ENCODE measurements at regions not wholly inside any gene's neighbourhood (a gene's known extent, or its start where the extent isn't known, plus 50 kb on each side); places are given as distances from the start of the nearest gene placed in this dataset.

DNA sequence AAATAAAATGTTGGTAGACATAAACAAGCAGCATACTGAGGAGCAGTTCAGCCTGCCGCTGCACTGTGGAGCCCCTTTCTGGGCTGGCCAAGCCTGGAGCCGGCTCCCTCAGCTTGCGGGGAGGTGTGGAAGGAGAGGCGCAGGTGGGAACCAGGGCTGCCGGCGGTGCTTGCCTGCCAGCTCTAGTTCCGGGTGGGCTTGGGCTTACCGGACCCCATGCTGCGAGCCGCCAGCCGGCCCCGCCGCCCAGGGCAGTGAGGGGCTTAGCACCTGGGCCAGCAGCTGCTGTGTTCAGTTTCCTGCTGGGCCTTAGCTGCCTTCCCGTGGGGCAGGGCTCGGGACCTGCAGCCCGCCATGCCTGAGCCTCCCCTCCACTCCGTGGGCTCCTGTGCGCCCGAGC, 672.9 kb upstream of the POM121L12 start:
- no peak overlapping the region for H3K27ac ChIP-seq
- no peak for TF ChIP-seq POLR2A (IDR thresholded peaks at IDR 0.05)
- TF ChIP-seq CTCF (IDR thresholded peaks at IDR 0.05), result no peak
- intact Hi-C loops (cut with DNase I; ENCODE audit: low total_unique reads), result no loop called here

DNA sequence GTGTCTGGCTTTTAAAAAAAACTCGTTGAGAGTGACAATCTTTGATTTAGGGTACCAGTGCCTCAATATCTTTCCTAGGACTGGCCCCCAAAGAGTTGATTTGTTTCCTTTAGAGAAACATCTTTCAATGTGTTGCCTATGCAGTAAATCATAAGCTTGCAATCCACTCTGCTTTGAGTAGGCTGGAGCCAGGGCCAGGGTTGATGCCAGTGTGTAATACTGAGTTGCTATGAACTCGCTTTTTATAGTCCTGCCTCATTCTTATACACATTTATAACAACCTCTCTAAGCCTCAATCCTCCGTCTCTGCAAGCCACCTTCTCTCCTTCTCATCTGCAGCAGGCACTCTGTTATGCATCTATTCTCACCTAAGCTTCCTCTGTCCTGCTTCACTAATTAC, 674.9 kb upstream of the POM121L12 start:
- 74 to 78% methylated on average over 3 of the region's 3 CpGs for WGBS, 2 donors
- H3K36me3 ChIP-seq (ENCODE audit: low read depth, missing control alignments), result no peaks in the 10 kb centered on the region
- TF ChIP-seq CTCF (IDR thresholded peaks at IDR 0.05) (no peak), POLR2A (IDR thresholded peaks at IDR 0.05) (no peak)
- intact Hi-C loops (cut with DNase I; ENCODE audit: low total_unique reads), result no loop called here
- H3K27me3 ChIP-seq, result no peaks in the 10 kb centered on the region
- H3K9me3 ChIP-seq, result no peaks in the 10 kb centered on the region
- no peaks in the 10 kb centered on the region for H3K4me1 ChIP-seq
- DNase-seq, result no peak
- no peak overlapping the region for H3K27ac ChIP-seq
- H3K4me3 ChIP-seq, result no peak overlapping the region

More for the DNA sequence above, 672.9 kb upstream of the POM121L12 start:
- 62 to 76% methylated on average over 19 of the region's 19 CpGs for WGBS, 2 donors
- peak; percentile 16 for DNase-seq
- no peaks in the 10 kb centered on the region for H3K27me3 ChIP-seq
- H3K4me1 ChIP-seq, result no peaks in the 10 kb centered on the region
- H3K36me3 ChIP-seq (ENCODE audit: low read depth, missing control alignments), result no peaks in the 10 kb centered on the region
- no peaks in the 10 kb centered on the region for H3K9me3 ChIP-seq
- H3K4me3 ChIP-seq, result peak overlapping the region in 1 of 2 donors; percentile 15

- 81 to 82% methylated on average over 3 of the region's 3 CpGs for WGBS, 2 donors
- no peak for DNase-seq
- Histone ChIP-seq H3K4me3 (no peak overlapping the region), H3K27ac (no peak overlapping the region), H3K4me1 (no peaks in the 10 kb centered on the region), H3K36me3 (ENCODE audit: low read depth, missing control alignments) (no peaks in the 10 kb centered on the region), H3K9me3 (no peaks in the 10 kb centered on the region), H3K27me3 (no peaks in the 10 kb centered on the region)
- TF ChIP-seq CTCF (IDR thresholded peaks at IDR 0.05), result no peak
- TF ChIP-seq POLR2A (IDR thresholded peaks at IDR 0.05), result no peak
- intact Hi-C loops (cut with DNase I; ENCODE audit: low total_unique reads), result no loop called here
Measured at GRCh38 chr7:52355053-52355452, 680.4 kb upstream of the POM121L12 start.

DNA sequence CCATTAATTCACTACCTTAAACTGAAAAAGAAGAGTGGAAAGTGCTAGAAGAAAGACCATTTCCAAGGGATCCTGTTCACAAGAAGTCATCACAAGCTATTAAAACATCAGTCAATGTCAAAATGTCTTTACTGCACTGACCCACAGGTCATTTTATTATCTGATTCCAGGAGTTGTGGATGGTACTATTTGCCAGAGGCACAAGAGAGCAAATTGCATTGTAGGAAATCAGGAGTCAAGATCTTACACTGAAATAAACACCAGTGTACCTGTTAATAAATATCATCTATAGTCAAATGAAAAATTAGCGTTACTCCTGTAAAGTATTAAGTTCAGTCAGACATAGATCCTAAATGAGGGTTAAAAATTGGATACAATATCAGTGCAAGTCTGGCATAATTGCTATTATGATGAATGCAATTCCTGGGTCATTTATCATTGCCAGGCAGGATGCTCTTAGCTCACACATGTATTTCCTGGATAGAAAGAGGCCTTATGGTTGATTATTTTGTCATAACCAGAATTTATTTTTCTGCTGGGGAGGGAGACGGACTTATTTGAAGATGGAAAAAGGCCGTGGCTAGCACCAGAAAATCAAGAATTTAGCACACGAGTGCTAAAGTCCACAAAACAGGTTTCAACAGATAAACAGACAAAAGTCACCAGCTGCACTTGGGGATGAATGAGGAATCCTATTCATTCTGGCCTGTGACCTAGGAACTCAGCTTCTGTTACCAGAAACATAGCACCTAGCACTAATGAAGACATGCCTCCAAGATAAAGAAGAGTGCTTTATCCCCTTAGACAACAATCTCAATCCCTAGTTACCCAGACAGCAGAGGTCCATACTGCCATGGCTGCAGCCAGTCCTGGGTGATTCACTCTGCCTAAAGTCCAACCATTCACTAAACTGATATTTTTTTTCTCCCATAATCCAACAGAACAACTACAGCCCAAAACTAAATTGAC, 683.1 kb upstream of the POM121L12 start:
- H3K4me3 ChIP-seq, result no peak overlapping the region
- 75 to 83% methylated on average over 4 of the region's 4 CpGs for WGBS, 2 donors

More for the DNA sequence above, 683.1 kb upstream of the POM121L12 start:
- no peaks in the 10 kb centered on the region for H3K27me3 ChIP-seq
- intact Hi-C loops (cut with DNase I; ENCODE audit: low total_unique reads), result no loop called here
- DNase-seq, result no peak
- H3K36me3 ChIP-seq (ENCODE audit: low read depth, missing control alignments), result no peaks in the 10 kb centered on the region
- H3K4me1 ChIP-seq, result no peaks in the 10 kb centered on the region
- H3K9me3 ChIP-seq, result no peaks in the 10 kb centered on the region
- no peak overlapping the region for H3K27ac ChIP-seq
- TF ChIP-seq POLR2A (IDR thresholded peaks at IDR 0.05), result no peak
- no peak for TF ChIP-seq CTCF (IDR thresholded peaks at IDR 0.05)

Data from testis (tissue), 2 donors.